Stimulated activated CD4-positive, alpha-beta T cell treated with anti-CD3 and anti-CD28 coated beads, TNF-alpha, amount 100 ng/mL, for 4 hours (primary cell): ENCODE measurements at regions not wholly inside any gene's neighbourhood (a gene's known extent, or its start where the extent isn't known, plus 50 kb on each side); places are given as distances from the start of the nearest gene placed in this dataset.

ENCODE experiments used
- DNase-seq, 3 experiments: peaks; one replicate each; pipeline ENCODE4 v3.0.0-alpha.2; 2020; ENCODE audit warnings: low read depth in 3 of 3

- no peak for DNase-seq
Measured at GRCh38 chr4:138858419-138858818, 157.2 kb upstream of the NOCT start.

GRCh38 chr4:138857416-138857815, 158.2 kb upstream of the NOCT start:
- no peak for DNase-seq

- DNase-seq, result no peak
Measured at GRCh38 chr4:138852681-138853080, 162.9 kb upstream of the NOCT start.

- no peak for DNase-seq
Measured at GRCh38 chr4:138851391-138852335, 163.9 kb upstream of the NOCT start.

DNA sequence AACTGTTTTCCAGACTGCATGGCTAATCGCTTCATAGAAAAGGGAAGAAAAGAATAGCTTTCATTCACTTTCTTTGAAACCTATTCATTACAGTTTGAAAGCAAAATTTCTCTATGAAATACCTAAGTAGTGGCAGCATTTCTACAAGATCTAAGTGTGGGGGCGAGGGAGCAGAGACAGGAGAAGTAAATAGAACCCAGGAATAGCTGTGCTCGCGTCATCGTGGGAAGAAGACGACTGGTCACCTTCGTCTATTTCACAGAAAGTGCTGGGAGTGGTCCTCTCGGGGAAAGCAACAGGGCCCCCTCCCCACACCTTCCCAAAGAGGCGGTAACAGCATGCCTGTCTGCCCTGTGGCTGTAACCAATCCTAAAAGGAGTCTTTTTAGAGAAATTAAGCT, 169.9 kb upstream of the NOCT start:
- no peak for DNase-seq

GRCh38 chr4:138845054-138845453, 170.5 kb upstream of the NOCT start:
- no peak for DNase-seq

DNA sequence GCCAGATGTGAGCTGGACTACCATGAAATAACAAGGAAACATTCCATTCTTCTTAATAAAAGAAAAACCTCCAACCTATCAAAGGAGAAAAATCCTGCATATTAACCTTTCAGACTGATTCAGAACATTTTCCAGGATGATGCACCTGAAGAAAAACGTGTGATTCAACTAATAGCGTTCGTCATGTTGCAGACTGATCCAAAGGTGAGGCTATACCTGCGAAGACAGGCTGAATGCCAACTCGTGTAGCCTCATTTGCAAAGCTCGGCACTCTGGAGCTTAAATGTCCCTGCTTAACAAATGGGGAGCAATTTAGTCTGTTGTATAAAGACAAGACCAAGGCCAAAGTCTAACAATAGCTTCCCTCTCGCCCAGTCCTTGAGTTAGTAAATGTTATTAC, 172.0 kb upstream of the NOCT start:
- DNase-seq, result no peak

- no peak for DNase-seq
Measured at GRCh38 chr4:138841343-138841742, 174.2 kb upstream of the NOCT start.

DNA sequence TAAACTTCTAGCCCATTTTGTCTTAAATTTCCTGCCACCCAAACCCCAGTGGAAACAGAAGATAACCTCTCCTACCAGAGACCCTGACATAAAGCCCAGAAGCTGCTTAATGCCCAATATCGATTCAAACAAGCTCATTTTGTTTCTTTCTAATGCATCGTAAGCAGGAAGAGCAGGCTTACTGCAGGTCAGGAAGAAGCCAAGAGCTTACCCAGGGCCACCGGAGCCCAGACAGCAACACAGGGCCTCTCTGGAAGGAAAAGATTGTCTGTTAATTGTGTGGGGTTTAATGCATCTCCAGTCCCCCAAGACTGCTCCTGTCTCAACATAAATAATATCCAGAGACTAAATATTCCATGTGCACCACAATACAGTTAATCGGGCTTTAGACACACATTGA, 177.3 kb upstream of the NOCT start:
- DNase-seq, result no peak

DNA sequence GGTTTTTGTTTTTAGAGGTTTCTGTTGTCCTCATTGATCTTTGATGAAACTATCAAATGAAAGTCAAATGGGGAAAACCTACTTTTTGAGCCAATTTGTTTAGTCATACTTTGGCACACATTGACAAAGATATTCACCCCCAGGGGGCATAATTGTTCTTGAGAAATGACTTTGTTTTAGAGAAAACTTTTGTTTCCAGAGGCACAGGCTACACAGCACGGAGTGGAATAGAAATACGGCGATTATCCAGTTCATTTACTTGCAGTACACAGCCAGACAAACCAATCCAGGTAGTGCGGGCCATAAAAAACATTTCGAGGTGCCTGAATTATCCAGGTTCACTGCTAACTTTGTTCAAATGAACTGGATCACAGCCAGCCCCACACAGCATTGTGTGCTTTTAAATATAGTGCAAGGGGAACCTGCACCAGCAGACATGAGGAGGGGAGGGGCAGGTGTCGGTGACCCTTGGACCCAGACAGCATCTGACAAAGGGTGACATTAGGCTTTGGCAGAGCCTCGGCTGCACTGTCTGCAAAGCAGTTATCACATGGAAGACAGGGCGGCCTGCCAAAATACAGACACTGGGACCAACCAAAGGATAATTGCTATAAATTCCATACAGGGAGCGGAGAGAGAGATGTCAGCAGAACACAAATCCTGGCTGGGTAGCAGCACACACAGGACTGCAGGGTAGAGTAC, 179.6 kb upstream of the NOCT start:
- no peak for DNase-seq

DNA sequence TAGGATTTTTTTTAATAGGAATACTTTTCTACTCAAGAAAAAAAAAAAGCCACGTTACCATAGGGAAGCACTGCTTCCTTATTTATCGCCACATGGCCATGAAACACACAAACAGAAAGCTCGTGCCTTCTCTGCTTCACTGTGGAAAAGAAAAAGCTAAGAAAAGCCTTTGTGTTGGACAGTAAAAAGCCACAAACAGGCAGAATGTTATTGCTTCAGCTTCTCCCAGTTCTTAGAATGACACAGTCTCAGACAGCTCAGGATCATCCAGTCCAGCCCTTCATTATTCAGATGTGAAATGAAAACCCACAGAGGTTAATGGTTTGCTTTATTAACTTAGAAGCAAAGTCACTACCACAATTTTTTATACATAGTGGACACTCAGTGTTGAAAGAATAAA, 181.6 kb upstream of the NOCT start:
- DNase-seq, result no peak

- DNase-seq, result no peak
Measured at GRCh38 chr4:138832563-138832962, 183.0 kb upstream of the NOCT start.

DNA sequence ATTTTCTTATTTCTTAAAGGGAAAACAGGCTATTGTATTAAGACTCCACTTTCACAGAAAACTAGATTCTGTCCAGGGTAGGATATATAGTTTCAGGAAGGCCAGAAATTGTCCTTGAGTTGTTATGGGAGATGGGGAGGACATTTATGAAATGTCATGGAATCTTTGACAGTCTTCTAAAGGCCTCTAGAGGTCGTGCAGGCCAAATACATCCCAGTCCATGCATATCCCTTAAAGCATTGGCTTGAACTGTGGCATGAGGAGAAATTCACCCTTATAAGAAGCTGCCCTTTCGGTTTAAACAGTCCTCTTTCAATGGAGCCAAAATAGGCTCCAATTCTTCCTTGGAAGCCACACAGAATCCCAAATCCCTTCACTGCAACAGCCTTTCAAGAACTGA, 183.6 kb upstream of the NOCT start:
- DNase-seq, result no peak

GRCh38 chr4:138828926-138829325, 186.7 kb upstream of the NOCT start:
- no peak for DNase-seq

- DNase-seq, result no peak
Measured at GRCh38 chr4:138826754-138827153, 188.8 kb upstream of the NOCT start.

- no peak for DNase-seq
Measured at GRCh38 chr4:138826322-138826721, 189.3 kb upstream of the NOCT start.

- DNase-seq, result no peak
Measured at GRCh38 chr4:138821331-138821730, 194.2 kb upstream of the NOCT start.

- DNase-seq, result no peak
Measured at GRCh38 chr4:138816875-138817274, 198.7 kb upstream of the NOCT start.

- no peak for DNase-seq
Measured at GRCh38 chr4:138815811-138816210, 199.8 kb upstream of the NOCT start.

- DNase-seq, result no peak
Measured at GRCh38 chr4:138805736-138806135, 209.8 kb upstream of the NOCT start.

- no peak for DNase-seq
Measured at GRCh38 chr4:138804711-138805110, 210.9 kb upstream of the NOCT start.

DNA sequence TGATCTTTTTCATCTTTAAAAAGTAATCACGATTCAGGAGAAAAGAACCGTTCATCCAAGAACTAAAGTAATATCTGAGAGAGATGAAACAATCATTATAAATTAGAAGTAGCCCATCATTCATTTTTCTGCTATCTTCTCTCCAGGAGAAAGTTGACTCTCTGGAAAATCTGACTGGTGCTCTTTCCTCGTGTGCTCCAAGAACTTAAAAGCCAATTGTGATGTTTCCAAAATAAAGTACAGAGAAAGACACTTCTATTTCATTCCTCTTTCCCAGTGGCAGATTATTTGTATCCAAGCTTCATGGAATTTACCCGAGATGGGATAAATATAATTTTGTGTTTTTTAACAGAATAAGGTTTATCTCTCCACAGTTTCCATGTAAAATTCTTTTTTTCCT, 212.5 kb upstream of the NOCT start:
- DNase-seq, result no peak

GRCh38 chr4:138802499-138802898, 213.1 kb upstream of the NOCT start:
- DNase-seq, result no peak
